Upper lobe of left lung (tissue), 4 donors: ENCODE measurements at regions not wholly inside any gene's neighbourhood (a gene's known extent, or its start where the extent isn't known, plus 50 kb on each side); places are given as distances from the start of the nearest gene placed in this dataset.

Experiments used
- CTCF ChIP-seq, 6 experiments: fragments of 450-650 bp in 4 of 6; fragments of 200-600 bp in 2 of 6; sonication (generic) in 2 of 6; IDR thresholded peaks; one replicate each; pipeline ENCODE4 v1.5.1; 2016 to 2019; ENCODE audit warnings: antibody characterized with exemption in 6 of 6
- POLR2A ChIP-seq, 4 donors: fragments of 450-650 bp; IDR thresholded peaks; one replicate each; pipeline ENCODE4 v1.5.1; 2016 to 2017; ENCODE audit warnings: antibody characterized with exemption in 4 of 4, mild to moderate bottlenecking in 2 of 4

- TF ChIP-seq POLR2A (IDR thresholded peaks at IDR 0.05) (no peak), CTCF (IDR thresholded peaks at IDR 0.05) (no peak)
These were observed 215.9 kb upstream of the PEX5L start for GRCh38 chr3:180252683-180253082.
